PC-9 (cell line): ENCODE measurements at regions not wholly inside any gene's neighbourhood (a gene's known extent, or its start where the extent isn't known, plus 50 kb on each side); places are given as distances from the start of the nearest gene placed in this dataset.
"Not testable (repeated sequence)": the region's sequence is repeated elsewhere in the genome, so short reads cannot be mapped to it uniquely, and the experiment has no call there.

Experiments used
- BruUV-seq: library from RNA; stranded (reverse); fragments of 400-500 nt; replicated peaks from 2 replicates; lab custom pipeline; 2021; lab: Mats Ljungman, UMichigan
- CTCF ChIA-PET: fragments of 300-600 bp; sonication (Branson Sonifier 250); formaldehyde crosslinking; loops from one replicate; lab custom pipeline; 2022; ENCODE audit warnings: antibody characterized with exemption; lab: Charles Lee
- POLR2A ChIA-PET: fragments of 300-600 bp; sonication (Branson Sonifier 250); formaldehyde crosslinking; loops from one replicate; lab custom pipeline; 2022; ENCODE audit warnings: antibody characterized with exemption; ENCODE audit not compliant: unreplicated experiment; lab: Charles Lee
- DNase-seq, 2 experiments: peaks; one replicate each; pipeline versions ENCODE4 v3.0.0 to v3.0.0-alpha.2; 2015 to 2022; ENCODE audit warnings: mixed read lengths in 1 of 2
- H2AFZ ChIP-seq: fragments of 200-600 bp; sonication (generic); 2 replicates; pipeline ENCODE4 v1.8.1; 2017; ENCODE audit warnings: antibody characterized with exemption
- H3F3A ChIP-seq: fragments of 200-600 bp; sonication (generic); 2 replicates; pipeline ENCODE4 v1.8.1; 2017; ENCODE audit warnings: antibody characterized with exemption, mild to moderate bottlenecking, low read depth; ENCODE audit not compliant: insufficient read depth
- H3K27ac ChIP-seq: fragments of 200-600 bp; sonication (generic); 2 replicates; pipeline ENCODE4 v1.6.1; 2016; ENCODE audit warnings: mixed run types
- H3K27me3 ChIP-seq: fragments of 200-600 bp; sonication (generic); 2 replicates; pipeline ENCODE4 v1.6.1; 2016; ENCODE audit warnings: low read depth, mixed run types; ENCODE audit not compliant: insufficient read depth
- H3K36me3 ChIP-seq: fragments of 200-600 bp; sonication (generic); 2 replicates; pipeline ENCODE4 v1.6.1; 2016; ENCODE audit warnings: low read depth, mixed run types
- H3K4me1 ChIP-seq: fragments of 200-600 bp; sonication (generic); replicated peaks from 2 replicates; pipeline ENCODE4 v1.6.1; 2016; ENCODE audit warnings: mixed run types; ENCODE audit not compliant: insufficient read depth
- H3K4me2 ChIP-seq: fragments of 200-600 bp; sonication (generic); 2 replicates; pipeline ENCODE4 v1.6.1; 2017; ENCODE audit warnings: mixed run types
- H3K4me3 ChIP-seq: fragments of 200-600 bp; sonication (generic); 2 replicates; pipeline ENCODE4 v1.6.1; 2016; ENCODE audit warnings: mixed run types
- H3K79me2 ChIP-seq: fragments of 200-600 bp; sonication (generic); 2 replicates; pipeline ENCODE4 v1.6.1; 2017; ENCODE audit warnings: low read depth, mixed run types
- H3K9me2 ChIP-seq: fragments of 200-600 bp; sonication (generic); 2 replicates; pipeline ENCODE4 v1.8.1; 2017; ENCODE audit warnings: mild to moderate bottlenecking; ENCODE audit not compliant: insufficient read depth
- H3K9me3 ChIP-seq: fragments of 200-600 bp; sonication (generic); 2 replicates; pipeline ENCODE4 v1.8.1; 2016; ENCODE audit warnings: low read depth; ENCODE audit not compliant: insufficient read depth
- H4K20me1 ChIP-seq: fragments of 200-600 bp; sonication (generic); 2 replicates; pipeline ENCODE4 v1.8.1; 2017; ENCODE audit not compliant: insufficient read depth
- EZH2 ChIP-seq: fragments of 200-600 bp; sonication (generic); IDR thresholded peaks from 2 replicates; pipeline ENCODE4 v1.8.0; 2017; ENCODE audit warnings: antibody characterized with exemption, low read depth
- intact Hi-C: fragments of 100-400 bp; cut with micrococcal nuclease; formaldehyde crosslinking; loops from one replicate; pipeline ENCODE4 v1.10.0; 2022; ENCODE audit not compliant: unreplicated experiment
- TF ChIP-seq, protein P1 (sequence below): fragments of 200-600 bp; sonication (generic); conservative IDR thresholded peaks from 2 replicates; pipeline ENCODE4 v1.6.1; 2017; ENCODE audit warnings: mixed run types, antibody characterized with exemption, mild to moderate bottlenecking, moderate library complexity

DNA sequence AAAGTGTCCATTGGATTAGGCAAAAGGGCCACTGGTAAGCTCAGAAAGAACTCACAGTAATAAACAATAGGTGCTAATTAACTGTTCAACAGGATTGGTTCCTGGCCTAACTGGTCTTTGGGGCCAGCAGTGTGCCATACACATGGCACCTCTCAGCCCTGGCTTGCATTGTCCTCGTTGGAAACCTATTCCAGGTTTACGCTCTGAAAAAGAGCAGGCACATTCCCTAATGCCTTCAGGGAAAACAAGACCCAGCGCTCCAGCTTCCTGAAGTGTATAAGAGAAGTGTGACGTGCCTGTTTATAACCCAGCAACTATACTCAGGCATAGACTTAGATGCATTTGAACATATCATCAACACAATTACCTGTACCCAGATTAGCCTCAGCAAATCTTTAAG lies 51.9 kb upstream of the RBM47 start:
- no TSS peak for BruUV-seq
- ChIA-PET POLR2A (no interaction called here), CTCF (interaction anchor here (0.7 kb wide), 1 partner anchor 70 kb away, joined by 3 read pairs; no protein-coding TSS in a partner anchor)
- Histone ChIP-seq H3K4me1 (peaks cover 11% of the 10 kb centered on the region), H3K9me3 (no peaks in the 10 kb centered on the region), H3K79me2 (no peaks in the 10 kb centered on the region), H3K4me3 (no peak overlapping the region), H3F3A (no peaks in the 10 kb centered on the region; the same call in 1 of the 2 replicates), H3K9me2 (no peaks in the 10 kb centered on the region), H4K20me1 (no peaks in the 10 kb centered on the region), H3K4me2 (no peak overlapping the region), H3K27me3 (no peaks in the 10 kb centered on the region), H3K27ac (no peak overlapping the region), H3K36me3 (no peaks in the 10 kb centered on the region), H2AFZ (no peak overlapping the region)
- no peak for DNase-seq
- no peak for TF ChIP-seq EZH2
- TF ChIP-seq, protein P1, sequence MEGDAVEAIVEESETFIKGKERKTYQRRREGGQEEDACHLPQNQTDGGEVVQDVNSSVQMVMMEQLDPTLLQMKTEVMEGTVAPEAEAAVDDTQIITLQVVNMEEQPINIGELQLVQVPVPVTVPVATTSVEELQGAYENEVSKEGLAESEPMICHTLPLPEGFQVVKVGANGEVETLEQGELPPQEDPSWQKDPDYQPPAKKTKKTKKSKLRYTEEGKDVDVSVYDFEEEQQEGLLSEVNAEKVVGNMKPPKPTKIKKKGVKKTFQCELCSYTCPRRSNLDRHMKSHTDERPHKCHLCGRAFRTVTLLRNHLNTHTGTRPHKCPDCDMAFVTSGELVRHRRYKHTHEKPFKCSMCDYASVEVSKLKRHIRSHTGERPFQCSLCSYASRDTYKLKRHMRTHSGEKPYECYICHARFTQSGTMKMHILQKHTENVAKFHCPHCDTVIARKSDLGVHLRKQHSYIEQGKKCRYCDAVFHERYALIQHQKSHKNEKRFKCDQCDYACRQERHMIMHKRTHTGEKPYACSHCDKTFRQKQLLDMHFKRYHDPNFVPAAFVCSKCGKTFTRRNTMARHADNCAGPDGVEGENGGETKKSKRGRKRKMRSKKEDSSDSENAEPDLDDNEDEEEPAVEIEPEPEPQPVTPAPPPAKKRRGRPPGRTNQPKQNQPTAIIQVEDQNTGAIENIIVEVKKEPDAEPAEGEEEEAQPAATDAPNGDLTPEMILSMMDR: no peak
- intact Hi-C loops: no loop called here

DNA sequence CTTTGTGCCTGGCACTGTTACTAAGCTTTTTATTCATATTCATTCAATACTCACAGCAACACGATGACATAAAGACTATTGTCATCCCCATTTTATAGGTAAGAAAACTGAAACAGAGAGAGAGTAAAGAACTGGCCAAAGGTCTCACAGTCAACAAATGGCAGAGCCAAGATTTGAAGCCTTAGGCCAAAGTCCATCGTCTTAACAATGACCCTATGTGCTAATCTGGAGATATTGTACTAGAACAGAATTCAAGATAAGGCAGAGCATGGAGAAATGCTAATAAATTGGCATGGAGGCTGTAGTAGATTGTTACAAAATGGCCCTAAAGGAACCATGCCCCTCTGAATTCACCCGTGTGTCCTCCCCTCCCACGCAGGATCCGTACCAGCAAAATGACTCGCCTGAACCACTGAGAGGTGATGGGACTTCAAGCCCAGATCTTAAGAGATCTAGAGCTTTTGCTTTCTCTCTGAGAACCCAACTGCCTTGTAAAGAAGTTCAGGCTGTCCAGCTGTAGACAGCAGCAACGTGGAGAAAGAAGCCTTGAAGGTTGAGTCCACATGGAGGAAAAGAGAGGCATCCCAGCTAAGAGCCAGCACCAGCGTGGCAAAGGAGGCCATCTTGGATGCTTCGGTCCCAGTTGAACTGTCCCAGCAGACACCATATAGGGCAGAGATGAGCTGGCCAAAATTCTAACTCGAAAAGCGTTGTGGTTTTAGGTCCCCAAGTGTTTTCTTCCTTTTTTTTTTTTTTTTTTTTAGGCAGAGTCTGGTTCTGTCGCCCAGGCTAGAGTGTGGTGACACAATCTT lies 52.8 kb upstream of the RBM47 start:
- Histone ChIP-seq H3K4me2 (no peak overlapping the region), H3K9me2 (no peaks in the 10 kb centered on the region), H3F3A (no peaks in the 10 kb centered on the region; the same call in 1 of the 2 replicates), H4K20me1 (no peaks in the 10 kb centered on the region), H3K79me2 (no peaks in the 10 kb centered on the region), H3K27ac (no peak overlapping the region), H2AFZ (no peak overlapping the region), H3K4me1 (peaks cover 16% of the 10 kb centered on the region), H3K36me3 (no peaks in the 10 kb centered on the region), H3K9me3 (no peaks in the 10 kb centered on the region), H3K4me3 (no peak overlapping the region), H3K27me3 (no peaks in the 10 kb centered on the region)
- no peak for TF ChIP-seq EZH2
- TF ChIP-seq, protein P1: no peak
- BruUV-seq: no TSS peak
- ChIA-PET POLR2A (no interaction called here), CTCF (no interaction called here)
- no peak for DNase-seq
- intact Hi-C loops: no loop called here

DNA sequence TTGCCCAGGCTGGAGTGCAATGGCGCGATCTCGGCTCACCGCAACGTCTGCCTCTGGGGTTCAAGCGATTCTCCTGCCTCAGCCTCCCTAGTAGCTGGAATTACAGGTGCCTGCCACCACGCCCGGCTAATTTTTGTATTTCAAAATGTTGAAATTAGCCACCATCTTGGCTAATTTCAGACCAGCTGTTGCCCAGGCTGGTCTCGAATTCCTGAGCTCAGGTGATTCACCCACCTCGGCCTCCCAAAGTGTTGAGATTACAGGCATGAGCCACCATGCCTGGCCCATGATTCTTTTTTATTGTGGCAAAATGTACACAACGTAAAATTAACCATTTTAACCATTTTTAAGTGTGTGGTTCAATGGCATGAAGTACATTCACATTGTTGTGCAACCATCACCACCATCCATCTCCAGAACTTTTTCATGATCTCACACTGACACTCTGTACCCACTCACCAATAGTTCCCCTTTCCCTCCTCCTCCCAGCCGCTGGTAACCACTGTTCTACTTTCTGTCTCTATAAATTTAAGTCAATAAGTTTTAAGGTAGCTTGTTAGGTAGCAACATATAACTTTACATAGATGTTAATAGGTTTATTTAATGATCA lies 54.0 kb upstream of the RBM47 start:
- H3K9me2 ChIP-seq, H4K20me1 ChIP-seq, intact Hi-C loops, POLR2A ChIA-PET, H3K27ac ChIP-seq, H3K9me3 ChIP-seq, H2AFZ ChIP-seq, H3K36me3 ChIP-seq, H3F3A ChIP-seq, BruUV-seq, H3K4me2 ChIP-seq, DNase-seq, H3K27me3 ChIP-seq, H3K79me2 ChIP-seq, CTCF ChIA-PET, H3K4me3 ChIP-seq: not testable (repeated sequence)
- H3K4me1 ChIP-seq: peaks cover 26% of the 10 kb centered on the region
